Heart left ventricle (tissue), 13 donors: ENCODE measurements at regions not wholly inside any gene's neighbourhood (a gene's known extent, or its start where the extent isn't known, plus 50 kb on each side); places are given as distances from the start of the nearest gene placed in this dataset.

ENCODE experiments used
- CTCF ChIP-seq, 12 donors: fragments of 200-600 bp; sonication (generic) in 4 of 12; IDR thresholded peaks; one replicate each; pipeline versions ENCODE4 v1.5.0 to v1.8.0; 2018 to 2022; ENCODE audit warnings: antibody characterized with exemption in 12 of 12, mild to moderate bottlenecking in 5 of 12
- POLR2A ChIP-seq, 2 donors: fragments of 450-650 bp; IDR thresholded peaks; one replicate each; pipeline ENCODE4 v1.6.1; 2017; ENCODE audit warnings: antibody characterized with exemption in 2 of 2, mild to moderate bottlenecking in 2 of 2, moderate library complexity in 2 of 2
- donor health status: ischemic (EF 13 %, LVEDD 7.1; RV severe dilation, severe dysfunction).
- donor health status: DM: no; HTN: yes; CAD: no.
- donor health status: DM: no; HTN: no; CAD: no.
- donor health status: ischemic (EF 25% LVEDD 6.9; RV normal size, moderate dysfunction).
- donor health status: ischemic (EF 25% LVEDD 5.7; RV mildly dilated, moderate dysfunction).
- donor health status: ischemic (EF 35%, LVEDD 5.7; RV mildly dilated, moderate dysfunction).
- donor health status: nonischemic (EF 11% LVEDD 7.7; RV severe dilation, severe dysfunction).
- donor health status: DM: yes; HTN: yes; CAD: no.
- donor health status: PGD.
- donor health status: ischemic (EF 29% LVEDD 5.4; RV normal size, mild dysfunction).
- donor health status: nonischemic (EF 23%, LVEDD 6.1; RV moderate dilation, normal function).

- TF ChIP-seq CTCF (IDR thresholded peaks at IDR 0.05): no peak
- no peak for TF ChIP-seq POLR2A (IDR thresholded peaks at IDR 0.05)
Measured at GRCh38 chr5:45779874-45780671, 83.9 kb upstream of the HCN1 start.
